Osteocyte (in vitro differentiated cells): ENCODE measurements at regions not wholly inside any gene's neighbourhood (a gene's known extent, or its start where the extent isn't known, plus 50 kb on each side); places are given as distances from the start of the nearest gene placed in this dataset.

Source experiments
- DNase-seq: peaks from one replicate; pipeline ENCODE4 v3.0.0; 2021; ENCODE audit warnings: mixed read lengths; ENCODE audit not compliant: unreplicated experiment; ENCODE audit errors: extremely low spot score
- H3K27ac Mint-ChIP-seq: one replicate; pipeline ENCODE4 v1.8.0; 2021; ENCODE audit warnings: mild to moderate bottlenecking, mixed read lengths; ENCODE audit not compliant: unreplicated experiment
- H3K27me3 Mint-ChIP-seq: one replicate; pipeline ENCODE4 v1.8.0; 2021; ENCODE audit warnings: mixed read lengths; ENCODE audit not compliant: unreplicated experiment
- H3K36me3 Mint-ChIP-seq: one replicate; pipeline ENCODE4 v1.8.0; 2021; ENCODE audit warnings: mixed read lengths; ENCODE audit not compliant: unreplicated experiment
- H3K4me1 Mint-ChIP-seq: one replicate; pipeline ENCODE4 v1.8.0; 2021; ENCODE audit warnings: mixed read lengths; ENCODE audit not compliant: unreplicated experiment
- H3K4me3 Mint-ChIP-seq: one replicate; pipeline ENCODE4 v1.8.0; 2021; ENCODE audit warnings: mild to moderate bottlenecking, moderate library complexity, mixed read lengths; ENCODE audit not compliant: unreplicated experiment
- H3K9me3 Mint-ChIP-seq: one replicate; pipeline ENCODE4 v1.8.0; 2021; ENCODE audit warnings: mixed read lengths; ENCODE audit not compliant: unreplicated experiment
- CTCF ChIP-seq: fragments of 200-600 bp; sonication (generic); IDR thresholded peaks from 2 replicates; pipeline ENCODE4 v1.5.0; 2021; ENCODE audit warnings: antibody characterized with exemption, mild to moderate bottlenecking, moderate library complexity

GRCh38 chr3:118760585-118761290, 273.9 kb downstream of the IGSF11 start:
- TF ChIP-seq CTCF, result no peak
- Mint-ChIP-seq H3K9me3 (no peaks in the 10 kb centered on the region), H3K4me3 (no peak overlapping the region), H3K27me3 (no peaks in the 10 kb centered on the region), H3K4me1 (no peaks in the 10 kb centered on the region), H3K27ac (no peak overlapping the region), H3K36me3 (no peaks in the 10 kb centered on the region)
- no peak for DNase-seq

GRCh38 chr3:118761291-118761606, 273.4 kb downstream of the IGSF11 start:
- DNase-seq, result no peak
- Mint-ChIP-seq H3K36me3 (no peaks in the 10 kb centered on the region), H3K9me3 (no peaks in the 10 kb centered on the region), H3K4me3 (no peak overlapping the region), H3K27me3 (no peaks in the 10 kb centered on the region), H3K4me1 (no peaks in the 10 kb centered on the region), H3K27ac (no peak overlapping the region)
- TF ChIP-seq CTCF, result no peak

GRCh38 chr3:118765636-118766305, 268.9 kb downstream of the IGSF11 start:
- Mint-ChIP-seq H3K9me3 (no peaks in the 10 kb centered on the region), H3K27me3 (no peaks in the 10 kb centered on the region), H3K4me3 (no peak overlapping the region), H3K4me1 (no peaks in the 10 kb centered on the region), H3K36me3 (no peaks in the 10 kb centered on the region), H3K27ac (no peak overlapping the region)
- no peak for DNase-seq
- TF ChIP-seq CTCF, result no peak

- Mint-ChIP-seq H3K4me1 (no peaks in the 10 kb centered on the region), H3K27me3 (no peaks in the 10 kb centered on the region), H3K27ac (no peak overlapping the region), H3K4me3 (no peak overlapping the region), H3K36me3 (no peaks in the 10 kb centered on the region), H3K9me3 (no peaks in the 10 kb centered on the region)
- TF ChIP-seq CTCF, result no peak
- DNase-seq, result no peak
These were observed 268.4 kb downstream of the IGSF11 start for GRCh38 chr3:118766306-118766669.

- Mint-ChIP-seq H3K4me3 (no peak overlapping the region), H3K36me3 (no peaks in the 10 kb centered on the region), H3K4me1 (no peaks in the 10 kb centered on the region), H3K27ac (no peak overlapping the region), H3K27me3 (peaks cover 7% of the 10 kb centered on the region), H3K9me3 (no peaks in the 10 kb centered on the region)
- TF ChIP-seq CTCF, result no peak
- DNase-seq, result no peak
These were observed 262.6 kb downstream of the IGSF11 start for GRCh38 chr3:118772036-118772435.
